NCI-H460 (cell line): ENCODE measurements at regions not wholly inside any gene's neighbourhood (a gene's known extent, or its start where the extent isn't known, plus 50 kb on each side); places are given as distances from the start of the nearest gene placed in this dataset.
"Not testable (repeated sequence)": the region's sequence is repeated elsewhere in the genome, so short reads cannot be mapped to it uniquely, and the experiment has no call there.

ENCODE experiments used
- DNase-seq: peaks from one replicate; pipeline ENCODE4 v3.0.0-alpha.2; 2016; ENCODE audit warnings: low read depth; ENCODE audit errors: extremely low read depth

DNA sequence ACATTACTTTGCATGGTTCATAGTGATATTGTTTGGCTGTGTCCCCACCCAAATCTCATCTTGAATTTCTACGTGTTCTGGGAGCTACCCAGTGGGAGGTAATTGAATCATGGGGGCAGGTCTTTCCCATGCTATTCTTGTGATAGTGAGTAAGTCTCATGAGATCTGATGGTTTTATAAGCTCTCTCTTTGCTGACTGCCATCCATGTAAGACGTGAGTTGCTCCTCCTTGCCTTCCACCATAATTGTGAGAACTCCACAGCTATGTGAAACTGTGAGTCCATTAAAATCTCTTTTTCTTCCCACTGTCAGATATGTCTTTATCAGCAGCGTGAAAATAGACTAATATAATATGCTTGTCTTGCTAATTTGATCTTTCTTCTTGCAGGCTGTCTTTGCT, 200.4 kb upstream of the NOX3 start:
- no peak for DNase-seq

DNA sequence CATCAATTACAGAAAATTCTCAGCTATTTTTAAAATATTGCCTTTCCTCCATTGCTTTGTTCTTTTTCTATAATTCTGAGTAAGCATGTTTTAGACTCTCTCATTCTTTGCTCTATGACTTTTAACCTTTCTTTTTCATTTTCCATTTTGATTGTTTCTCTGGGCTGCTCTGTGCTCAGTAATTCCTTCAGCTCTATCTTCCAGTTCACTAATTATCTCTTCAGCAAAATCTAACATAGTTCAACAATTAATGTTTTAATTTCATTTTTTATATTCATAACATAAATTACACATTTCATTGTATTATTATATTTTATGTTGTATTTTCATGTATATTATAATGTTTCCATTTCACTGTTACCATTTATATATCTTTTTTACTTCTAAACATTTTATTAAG, 198.8 kb upstream of the NOX3 start:
- DNase-seq, result no peak

DNA sequence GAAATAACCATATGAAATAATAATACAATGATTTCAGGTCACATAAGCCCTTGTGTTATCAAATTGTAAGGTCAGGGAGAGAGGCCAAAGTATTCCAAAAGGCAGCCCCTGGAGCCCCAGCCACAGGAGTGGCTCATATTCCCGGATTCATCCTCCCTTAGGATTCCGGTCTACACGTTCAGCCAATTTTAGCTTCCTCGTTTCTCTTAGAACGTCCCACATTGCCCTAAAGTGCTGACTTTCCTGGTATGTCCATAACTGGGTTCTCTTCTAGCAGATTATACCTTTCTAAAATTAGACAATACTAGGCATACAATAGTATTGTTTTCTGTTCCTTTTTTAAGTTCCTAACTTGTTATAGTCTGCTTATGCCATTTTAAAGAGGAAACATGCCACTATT, 192.7 kb upstream of the NOX3 start:
- DNase-seq, result no peak

GRCh38 chr6:155647354-155647753, 191.7 kb upstream of the NOX3 start:
- DNase-seq, result no peak

DNA sequence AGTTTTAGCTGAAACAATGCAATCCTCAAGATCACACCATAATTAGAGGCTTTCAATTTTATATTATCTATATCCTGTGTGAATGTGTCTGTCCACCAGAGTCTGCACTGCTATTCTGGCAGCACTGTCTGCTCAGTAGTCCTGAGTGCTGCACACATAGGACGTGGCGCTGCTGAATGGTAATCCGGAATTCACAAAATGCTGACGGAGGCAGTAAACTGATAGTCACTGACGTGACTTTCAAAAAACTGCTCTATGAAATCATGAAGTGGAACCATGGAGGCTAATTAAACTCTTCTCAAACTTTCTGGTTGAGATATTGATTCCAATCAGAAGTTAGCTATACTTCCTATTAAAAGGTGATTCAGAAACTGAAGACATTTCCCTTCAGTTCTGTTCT, 190.8 kb upstream of the NOX3 start:
- no peak for DNase-seq

GRCh38 chr6:155645325-155645724, 189.7 kb upstream of the NOX3 start:
- no peak for DNase-seq

GRCh38 chr6:155641603-155642002, 186.0 kb upstream of the NOX3 start:
- no peak for DNase-seq

GRCh38 chr6:155638200-155638599, 182.6 kb upstream of the NOX3 start:
- no peak for DNase-seq

- DNase-seq, result no peak
These were observed 179.8 kb upstream of the NOX3 start for GRCh38 chr6:155635416-155635815.

DNA sequence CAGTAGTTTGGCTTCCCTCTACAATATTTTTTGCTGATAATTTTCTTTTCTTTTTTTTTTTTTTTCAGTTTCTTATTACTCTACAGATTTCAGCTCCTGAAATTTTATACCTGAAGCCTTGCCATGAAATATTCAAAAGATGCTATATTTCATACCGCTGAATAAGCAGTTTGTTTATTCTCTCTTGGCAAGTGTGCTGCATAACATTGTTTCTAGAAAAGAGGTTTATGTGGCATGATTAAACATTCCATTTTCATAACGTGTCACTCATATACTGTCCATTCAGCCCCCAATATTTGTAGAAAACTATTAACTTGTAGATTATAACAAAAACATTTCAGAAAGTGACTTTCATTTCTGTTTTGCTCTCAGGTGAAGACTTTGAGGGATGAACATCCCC, 174.4 kb upstream of the NOX3 start:
- no peak for DNase-seq

DNA sequence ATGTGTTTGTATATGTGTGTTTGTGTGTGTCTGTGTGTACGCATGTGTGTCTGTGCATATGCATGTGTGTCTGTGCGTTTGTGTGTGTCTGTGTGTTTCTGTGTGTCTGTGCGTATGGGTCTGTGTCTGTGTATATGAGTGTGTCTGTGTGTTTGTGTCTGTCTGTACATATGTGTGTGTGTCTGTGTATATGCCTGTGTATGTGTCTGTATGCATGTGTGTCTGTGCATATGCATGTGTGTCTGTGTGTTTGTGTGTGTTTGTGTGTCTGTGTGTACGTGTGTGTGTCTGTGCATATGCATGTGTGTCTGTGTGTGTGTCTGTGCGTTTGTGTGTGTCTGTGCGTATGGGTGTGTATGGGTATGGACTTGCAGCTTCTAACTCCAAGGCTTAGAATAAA, 174.0 kb upstream of the NOX3 start:
- no peak for DNase-seq

DNA sequence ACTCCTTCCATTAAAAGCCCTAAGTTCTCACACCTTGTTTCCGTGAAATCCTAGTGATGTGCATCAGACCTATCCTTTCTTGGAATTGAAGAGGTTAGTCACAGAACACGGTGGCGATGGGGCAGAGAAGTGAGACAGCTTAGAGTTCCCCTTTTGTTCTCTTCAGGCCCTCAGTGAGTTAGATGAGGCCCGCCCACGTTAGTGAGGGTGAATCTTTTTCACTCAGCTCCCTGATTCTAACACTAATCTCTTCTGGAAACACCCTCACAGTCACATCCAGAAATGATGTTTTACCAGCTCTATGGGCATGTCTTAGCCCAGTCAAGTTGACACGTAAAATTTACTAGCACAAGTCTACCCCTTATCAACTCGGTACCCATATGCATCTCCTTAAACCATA, 172.7 kb upstream of the NOX3 start:
- DNase-seq, result no peak

DNA sequence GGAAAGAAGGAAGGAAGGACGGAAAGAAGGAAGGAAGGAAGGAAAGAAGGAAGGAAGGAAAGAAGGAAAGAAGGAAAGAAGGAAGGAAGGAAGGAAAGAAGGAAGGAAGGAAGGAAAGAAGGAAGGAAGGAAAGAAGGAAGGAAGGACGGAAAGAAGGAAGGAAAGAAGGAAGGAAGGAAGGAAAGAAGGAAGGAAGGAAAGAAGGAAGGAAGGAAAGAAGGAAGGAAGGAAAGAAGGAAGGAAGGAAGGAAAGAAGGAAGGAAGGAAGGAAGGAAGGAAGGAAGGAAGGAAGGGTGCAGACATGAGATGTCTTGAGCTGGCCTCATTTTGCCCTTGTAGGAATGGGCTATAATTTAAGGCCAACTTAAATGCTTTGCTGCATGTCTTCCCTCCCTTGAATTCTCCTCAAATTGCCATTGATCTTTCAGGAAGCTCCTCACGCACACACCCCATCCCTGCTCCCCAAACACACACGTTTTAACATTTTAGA, 172.1 kb upstream of the NOX3 start:
- DNase-seq, result not testable (repeated sequence)

GRCh38 chr6:155623450-155624178, 168.0 kb upstream of the NOX3 start:
- DNase-seq, result no peak

DNA sequence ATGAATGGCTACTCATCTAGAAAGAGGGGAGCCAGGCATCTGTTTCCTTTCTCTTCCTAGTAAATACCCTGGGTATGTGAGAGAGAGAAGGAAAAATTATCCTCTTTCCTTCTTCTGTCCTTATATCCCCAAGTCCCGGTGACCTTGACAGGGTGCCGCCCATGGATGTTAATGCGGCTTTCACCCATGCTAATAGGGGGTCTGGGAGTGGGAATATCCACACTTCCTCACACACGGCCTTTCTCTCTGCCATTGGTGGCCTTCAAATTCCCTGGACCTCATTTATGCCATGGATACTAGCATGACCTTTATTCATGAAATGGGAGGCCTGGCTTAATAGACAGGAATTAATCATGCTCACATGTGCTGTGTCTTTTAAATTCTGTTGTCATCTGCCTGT, 159.0 kb upstream of the NOX3 start:
- DNase-seq, result no peak

GRCh38 chr6:155611742-155612141, 156.1 kb upstream of the NOX3 start:
- DNase-seq, result no peak

- DNase-seq, result no peak
These were observed 149.4 kb upstream of the NOX3 start for GRCh38 chr6:155604991-155605390.

- no peak for DNase-seq
These were observed 143.9 kb upstream of the NOX3 start for GRCh38 chr6:155599561-155599960.

DNA sequence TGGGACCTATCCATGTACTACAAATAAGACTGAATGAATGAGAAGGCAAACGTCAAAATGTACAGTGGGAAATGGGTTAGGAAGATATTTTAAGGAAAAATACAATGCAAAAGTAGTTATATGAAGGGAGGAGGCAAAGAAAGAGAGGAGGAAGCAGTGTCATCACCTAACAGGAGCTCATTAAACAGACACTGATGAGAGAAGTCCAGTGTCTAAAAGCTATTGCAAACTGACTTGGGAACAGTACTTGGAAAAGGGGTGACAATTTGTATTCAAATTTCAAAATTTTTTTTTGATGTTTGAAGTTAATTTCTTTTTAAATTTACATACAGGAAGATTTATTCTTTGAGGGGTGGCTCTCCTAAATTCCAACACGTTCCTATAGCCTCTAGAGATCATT, 143.5 kb upstream of the NOX3 start:
- DNase-seq, result no peak

- no peak for DNase-seq
These were observed 139.6 kb upstream of the NOX3 start for GRCh38 chr6:155595284-155595683.

GRCh38 chr6:155591741-155592140, 136.1 kb upstream of the NOX3 start:
- no peak for DNase-seq

- no peak for DNase-seq
These were observed 133.6 kb upstream of the NOX3 start for GRCh38 chr6:155589190-155589589.

DNA sequence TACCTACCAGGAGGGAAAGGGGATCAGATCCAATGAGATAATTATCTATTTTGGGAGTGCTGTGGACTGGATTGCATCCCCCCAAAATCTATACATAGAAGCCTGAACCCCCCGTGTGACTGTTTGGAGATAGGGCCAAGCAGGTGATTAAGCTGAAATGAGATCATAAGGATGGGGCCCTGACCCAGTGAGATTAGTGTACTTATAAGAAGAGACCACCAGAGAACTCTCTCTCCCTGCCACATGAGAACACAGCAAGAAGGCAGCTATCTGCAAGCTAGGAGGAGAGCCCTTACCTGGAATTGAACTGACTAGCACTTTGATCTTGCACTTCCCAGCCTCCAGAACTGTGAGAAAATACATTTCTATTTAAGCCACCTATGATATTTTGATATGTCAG, 132.2 kb upstream of the NOX3 start:
- DNase-seq, result no peak
